GM21786 (cell line): ENCODE measurements at regions not wholly inside any gene's neighbourhood (a gene's known extent, or its start where the extent isn't known, plus 50 kb on each side); places are given as distances from the start of the nearest gene placed in this dataset.
"Not testable (repeated sequence)": the region's sequence is repeated elsewhere in the genome, so short reads cannot be mapped to it uniquely, and the experiment has no call there.

Experiments
- ATAC-seq: cut with Tn5 transposase; IDR thresholded peaks from one replicate; pipeline ENCODE4 v1.9.1; 2021; ENCODE audit not compliant: unreplicated experiment

DNA sequence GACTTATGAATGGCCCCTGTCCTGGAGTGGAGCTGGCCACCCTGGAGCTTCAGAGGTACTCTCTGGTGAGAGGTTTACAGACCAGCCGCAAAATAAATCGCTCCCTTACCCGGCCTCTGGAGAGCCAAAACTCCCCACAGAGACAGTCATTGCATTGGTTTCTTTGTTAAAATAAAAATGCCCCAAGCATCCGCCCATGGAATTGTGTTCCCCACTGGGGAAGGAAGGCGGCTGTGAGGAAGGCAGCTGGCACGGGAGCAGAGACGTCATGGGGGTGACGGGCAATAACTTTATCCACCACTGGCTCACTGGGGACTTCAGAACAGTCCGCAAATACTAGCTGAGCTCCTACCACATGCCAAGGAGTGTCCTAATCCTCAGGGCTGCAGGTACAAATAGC is 266.2 kb upstream of the FOXF1 start:
- no peak for ATAC-seq

DNA sequence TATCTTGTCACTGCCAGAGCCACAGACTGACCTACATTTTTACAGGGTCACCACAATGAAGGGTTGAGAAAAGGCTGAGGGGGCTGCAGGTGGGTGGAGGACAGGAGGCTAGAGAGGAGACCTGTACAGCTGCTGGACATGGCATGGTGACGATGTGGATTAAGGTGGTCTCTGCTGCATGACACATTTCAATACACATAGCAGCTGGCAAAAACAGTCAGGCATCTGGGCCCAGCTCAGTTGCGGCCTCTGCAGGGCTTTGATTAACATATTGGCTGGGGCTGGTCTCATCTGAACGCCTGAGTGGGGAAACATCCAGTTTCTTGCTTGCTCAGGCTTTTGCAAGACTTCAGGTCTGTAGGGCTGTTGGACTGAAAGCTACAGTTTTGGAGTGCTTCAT is 265.4 kb upstream of the FOXF1 start:
- ATAC-seq: no peak

- no peak for ATAC-seq
Measured at GRCh38 chr16:86245351-86245750, 265.0 kb upstream of the FOXF1 start.

DNA sequence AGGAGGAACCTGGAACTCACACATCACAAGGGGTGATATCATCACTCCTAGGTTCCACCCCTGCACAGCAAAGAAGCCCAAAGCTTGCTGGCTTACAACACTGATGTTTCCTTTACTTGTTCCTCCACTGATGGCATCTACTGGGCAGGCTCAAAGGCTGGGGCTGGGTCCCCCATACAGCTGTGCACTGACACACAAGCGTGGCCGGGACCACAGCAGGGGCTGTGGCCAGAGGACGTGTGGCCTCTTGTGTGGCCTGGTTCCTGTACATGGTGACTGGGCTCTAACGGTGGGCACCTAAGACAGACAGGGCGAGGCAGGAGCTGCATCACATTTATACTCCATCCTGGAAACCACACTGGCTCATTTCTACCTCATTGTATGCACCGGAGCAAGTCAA is 264.4 kb upstream of the FOXF1 start:
- no peak for ATAC-seq

DNA sequence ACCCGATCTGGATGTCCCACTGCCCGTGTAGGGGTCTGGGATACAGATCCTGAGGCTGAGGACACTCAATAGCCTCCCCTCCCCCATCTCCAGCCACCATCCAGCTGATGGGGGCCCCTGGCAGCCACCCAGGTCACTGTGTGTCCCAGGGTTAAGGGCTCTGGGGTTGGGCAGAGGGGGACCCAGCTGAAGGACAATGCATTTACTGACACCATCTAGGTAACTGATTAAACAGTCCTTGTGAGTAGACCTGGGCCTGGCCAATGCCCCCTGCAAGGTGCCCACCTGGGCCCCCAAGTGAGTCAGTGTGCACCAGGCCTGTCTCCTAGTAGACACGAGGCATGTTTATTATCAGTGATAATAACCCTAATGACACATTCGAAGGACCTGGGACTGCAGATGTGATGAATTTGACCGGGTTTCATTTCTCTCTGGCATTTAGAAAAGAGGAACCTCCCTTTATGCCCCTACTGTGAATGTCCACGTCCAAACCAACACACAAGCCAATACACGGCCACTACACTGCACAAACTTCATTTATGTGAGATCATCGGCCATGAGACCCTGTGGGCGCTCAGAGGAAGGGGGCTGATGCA is 261.9 kb upstream of the FOXF1 start:
- no peak for ATAC-seq

GRCh38 chr16:86249631-86250030 is 260.7 kb upstream of the FOXF1 start:
- no peak for ATAC-seq

GRCh38 chr16:86251682-86252081 is 258.6 kb upstream of the FOXF1 start:
- ATAC-seq: no peak

- no peak for ATAC-seq
Measured at GRCh38 chr16:86252596-86252995, 257.7 kb upstream of the FOXF1 start.

DNA sequence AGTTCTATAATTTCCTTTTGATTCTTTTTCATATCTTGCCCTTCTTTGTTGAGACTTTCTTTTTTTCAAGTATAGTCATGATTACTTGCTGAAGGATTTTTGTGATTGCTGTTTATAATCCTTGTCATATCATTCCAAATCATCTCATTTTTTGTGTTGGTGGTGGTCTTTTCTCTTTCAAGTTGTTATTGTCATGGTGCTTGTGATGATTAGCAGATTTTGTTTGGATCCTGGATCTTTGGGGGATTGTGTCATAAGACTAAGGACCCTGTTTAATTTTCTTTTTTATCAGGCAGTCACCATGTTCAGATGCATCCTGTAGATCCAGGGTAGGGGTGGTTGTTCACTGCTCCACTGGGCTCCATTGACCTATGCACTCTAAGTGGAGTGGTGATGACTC is 254.4 kb upstream of the FOXF1 start:
- no peak for ATAC-seq

DNA sequence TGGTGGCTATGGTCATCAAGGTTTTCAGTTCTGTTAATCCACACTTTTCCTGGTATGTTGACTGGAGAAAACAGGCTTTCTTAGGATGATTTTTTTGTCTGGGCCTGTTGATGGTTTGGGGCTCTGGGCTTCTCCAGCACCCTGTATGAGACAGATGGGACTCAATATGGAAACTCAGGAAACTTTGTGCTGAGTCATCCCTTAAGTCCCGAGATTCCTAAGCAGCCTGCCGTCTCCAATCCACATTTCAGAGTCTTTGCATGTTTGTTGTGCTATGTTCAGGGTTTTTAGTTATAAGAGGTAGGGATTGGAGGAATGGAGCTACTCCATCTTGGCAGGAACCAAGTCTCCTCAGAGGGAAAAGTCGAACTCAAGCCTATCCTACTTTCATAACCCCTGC is 253.3 kb upstream of the FOXF1 start:
- ATAC-seq: no peak

GRCh38 chr16:86257546-86257945 is 252.8 kb upstream of the FOXF1 start:
- no peak for ATAC-seq

- no peak for ATAC-seq
Measured at GRCh38 chr16:86258713-86259112, 251.6 kb upstream of the FOXF1 start.

DNA sequence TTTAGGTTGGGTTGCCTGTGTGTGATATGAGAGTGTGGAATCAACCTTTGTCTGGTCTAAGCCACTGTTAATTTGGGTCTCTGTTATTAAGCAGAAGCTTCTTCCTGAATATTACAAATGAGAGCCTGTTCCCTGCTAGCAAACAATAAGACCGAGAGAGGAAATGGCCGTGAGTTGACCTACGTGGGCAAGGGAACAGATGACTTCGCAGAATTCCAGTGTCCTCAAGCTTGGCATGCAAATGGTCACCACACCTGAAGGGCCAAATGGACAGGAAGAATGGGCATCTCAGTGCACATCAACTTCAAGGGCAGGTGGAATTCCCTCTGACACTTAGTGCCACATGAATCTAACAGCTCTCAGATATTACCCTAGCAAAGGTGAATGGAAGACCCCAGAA is 250.8 kb upstream of the FOXF1 start:
- ATAC-seq: no peak

DNA sequence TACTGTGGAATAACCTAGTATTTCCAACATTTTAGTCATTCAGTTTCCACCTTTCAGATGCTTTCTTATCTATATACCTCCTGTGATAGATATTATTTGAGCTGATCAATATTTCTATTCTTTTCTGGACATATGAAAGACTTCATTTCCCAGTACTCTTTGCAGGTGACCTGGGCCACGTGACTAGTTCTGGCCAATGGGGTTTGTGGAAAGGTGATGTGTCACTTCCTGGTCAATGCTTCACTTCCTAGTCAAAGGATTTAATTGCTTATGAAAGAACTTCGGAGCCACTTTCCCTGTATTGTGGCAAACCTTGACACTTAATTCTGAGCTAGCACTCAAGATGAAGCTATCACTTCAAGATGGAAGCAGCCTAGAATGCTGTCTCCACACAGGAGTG is 248.9 kb upstream of the FOXF1 start:
- ATAC-seq: no peak

DNA sequence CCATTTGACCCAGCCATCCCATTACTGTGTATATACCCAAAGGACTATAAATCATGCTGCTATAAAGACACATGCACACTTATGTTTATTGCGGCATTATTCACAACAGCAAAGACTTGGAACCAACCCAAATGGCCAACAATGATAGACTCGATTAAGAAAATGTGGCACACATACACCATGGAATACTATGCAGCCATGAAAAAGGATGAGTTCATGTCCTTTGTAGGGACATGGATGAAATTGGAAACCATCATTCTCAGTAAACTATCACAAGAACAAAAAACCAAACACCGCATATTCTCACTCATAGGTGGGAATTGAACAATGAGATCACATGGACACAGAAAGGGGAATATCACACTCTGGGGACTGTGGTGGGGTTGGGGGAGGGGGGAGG is 242.7 kb upstream of the FOXF1 start:
- ATAC-seq: not testable (repeated sequence)

GRCh38 chr16:86270696-86271095 is 239.6 kb upstream of the FOXF1 start:
- ATAC-seq: no peak

GRCh38 chr16:86272744-86273143 is 237.6 kb upstream of the FOXF1 start:
- no peak for ATAC-seq

DNA sequence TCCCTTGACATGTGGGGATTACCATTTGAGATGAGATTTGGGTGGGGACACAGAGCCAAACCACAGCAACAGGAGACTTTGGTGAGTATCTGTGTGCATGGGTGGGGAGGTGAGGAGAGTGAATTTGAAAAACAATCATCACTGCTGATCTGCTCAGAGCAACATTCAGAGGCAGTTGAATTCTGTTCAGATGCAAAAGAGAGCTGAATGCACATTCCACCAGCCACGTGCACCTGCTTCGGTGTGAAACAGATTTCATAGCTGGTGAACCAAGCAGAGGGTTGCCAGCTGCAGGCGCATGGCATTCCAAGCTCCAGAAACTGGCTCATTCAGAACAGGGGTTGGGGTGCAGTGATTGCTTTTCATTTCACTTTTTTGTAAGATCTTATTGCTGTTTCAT is 233.1 kb upstream of the FOXF1 start:
- ATAC-seq: no peak

DNA sequence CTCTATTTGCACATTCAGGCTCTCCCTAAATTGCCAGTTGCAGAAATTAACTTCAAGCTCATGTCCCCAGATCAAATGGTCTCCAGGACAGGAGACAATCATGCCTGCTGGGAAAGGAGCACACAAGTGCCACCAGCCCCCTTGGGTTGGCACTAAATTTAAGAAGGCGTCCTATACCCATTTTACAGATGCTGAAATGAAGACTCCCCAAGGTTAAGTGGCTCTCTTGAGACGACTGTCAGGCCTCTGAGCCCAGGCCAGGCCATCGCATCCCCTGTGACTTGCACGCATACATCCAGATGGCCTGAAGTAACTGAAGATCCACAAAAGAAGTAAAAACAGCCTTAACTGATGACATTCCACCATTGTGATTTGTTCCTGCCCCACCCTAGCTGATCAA is 232.5 kb upstream of the FOXF1 start:
- not testable (repeated sequence) for ATAC-seq

DNA sequence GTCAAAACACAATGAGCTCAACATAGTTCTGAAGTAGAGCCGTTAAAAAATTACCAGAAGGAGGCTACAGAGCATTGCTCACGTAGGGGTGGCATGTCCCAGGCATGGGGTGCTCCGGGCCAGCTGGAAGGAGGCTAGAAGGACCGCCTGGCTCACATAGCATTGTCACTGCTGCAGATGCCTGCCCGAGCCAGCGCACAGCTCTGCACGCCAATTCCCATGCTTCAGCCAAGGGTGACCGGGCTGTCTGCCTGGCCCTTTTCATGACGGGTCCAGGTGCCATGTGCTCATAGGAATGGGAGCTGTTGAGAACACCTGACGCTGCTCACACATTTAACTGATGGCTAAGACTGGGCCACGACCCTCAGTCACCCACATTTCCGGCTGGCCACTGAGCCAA is 228.9 kb upstream of the FOXF1 start:
- no peak for ATAC-seq

- no peak for ATAC-seq
Measured at GRCh38 chr16:86283944-86284343, 226.4 kb upstream of the FOXF1 start.

DNA sequence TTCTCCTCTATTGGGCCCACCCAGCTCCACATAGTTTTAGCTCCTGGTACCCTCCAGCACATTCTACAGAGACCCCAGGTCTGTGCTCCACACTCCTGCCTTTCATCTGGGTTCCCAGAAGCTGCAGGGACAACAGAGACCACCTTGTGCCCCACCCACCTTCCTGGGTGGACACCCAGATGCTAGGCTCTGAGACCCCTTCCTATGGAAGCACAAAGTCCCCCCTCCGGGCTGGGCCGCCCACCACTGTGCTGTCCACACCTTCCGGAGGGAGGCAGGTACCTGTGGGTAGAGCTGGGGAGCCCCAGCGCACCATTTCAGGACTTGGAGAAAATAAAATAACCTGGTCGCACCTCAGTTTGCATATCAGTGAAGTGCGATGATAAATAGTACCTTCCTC is 224.9 kb upstream of the FOXF1 start:
- no peak for ATAC-seq
